ENCODE measurements at regions not wholly inside any gene's neighbourhood (a gene's known extent, or its start where the extent isn't known, plus 50 kb on each side); places are given as distances from the start of the nearest gene placed in this dataset.

GRCh38 chr13:31686670-31687425 is 52.5 kb upstream of the RXFP2 start:
- H3K4me3 ChIP-seq (ENCODE audit: low read depth, low read length), result no peak overlapping the region
- H3K27ac ChIP-seq (ENCODE audit: low read depth, low read length), result no peak overlapping the region
- no peaks in the 10 kb centered on the region for H3K27me3 ChIP-seq (ENCODE audit: control insufficient read depth, insufficient read depth, low read length)
- H3K36me3 ChIP-seq (ENCODE audit: control insufficient read depth, insufficient read depth, low read length), result no peaks in the 10 kb centered on the region
- H3K9ac ChIP-seq (ENCODE audit: low read depth, low read length), result no peak overlapping the region
- H3K4me1 ChIP-seq (ENCODE audit: control insufficient read depth, insufficient read depth, low read length), result peaks cover 8% of the 10 kb centered on the region; the same call in 1 of the 2 replicates
- no peaks in the 10 kb centered on the region for H3K9me3 ChIP-seq (ENCODE audit: control insufficient read depth, insufficient read depth, low read length)
